ENCODE measurements at regions not wholly inside any gene's neighbourhood (a gene's known extent, or its start where the extent isn't known, plus 50 kb on each side); places are given as distances from the start of the nearest gene placed in this dataset.
"Not testable (repeated sequence)": the region's sequence is repeated elsewhere in the genome, so short reads cannot be mapped to it uniquely, and the experiment has no call there.

DNA sequence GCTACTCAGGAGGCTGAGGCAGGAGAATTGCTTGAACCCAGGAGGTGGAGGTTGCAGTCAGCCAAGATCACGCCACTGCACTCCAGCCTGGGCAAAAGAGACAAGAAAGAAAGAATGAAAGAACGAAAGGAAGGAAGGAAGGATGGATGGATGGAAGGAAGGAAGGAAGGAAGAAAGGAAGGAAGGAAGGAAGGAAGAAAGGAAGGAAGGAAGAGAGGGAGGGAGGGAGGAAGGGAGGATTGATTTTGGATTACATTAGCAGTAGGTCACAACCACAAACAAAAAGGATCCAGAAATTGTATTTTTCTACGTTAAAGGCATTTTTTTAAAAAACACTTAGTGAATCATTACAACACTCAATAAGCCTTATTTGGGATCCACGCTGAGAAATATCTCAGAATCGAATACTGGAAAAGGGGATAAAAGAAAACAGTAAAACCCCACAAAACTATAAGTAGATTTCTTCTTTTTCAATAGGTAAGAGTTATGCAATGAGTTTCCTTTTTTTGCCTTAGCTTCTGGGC is 136.9 kb upstream of the FREM1 start:
- no peak for DNase-seq (ENCODE audit: low spot score in 2 of 2)
- no peak for FAIRE-seq

DNA sequence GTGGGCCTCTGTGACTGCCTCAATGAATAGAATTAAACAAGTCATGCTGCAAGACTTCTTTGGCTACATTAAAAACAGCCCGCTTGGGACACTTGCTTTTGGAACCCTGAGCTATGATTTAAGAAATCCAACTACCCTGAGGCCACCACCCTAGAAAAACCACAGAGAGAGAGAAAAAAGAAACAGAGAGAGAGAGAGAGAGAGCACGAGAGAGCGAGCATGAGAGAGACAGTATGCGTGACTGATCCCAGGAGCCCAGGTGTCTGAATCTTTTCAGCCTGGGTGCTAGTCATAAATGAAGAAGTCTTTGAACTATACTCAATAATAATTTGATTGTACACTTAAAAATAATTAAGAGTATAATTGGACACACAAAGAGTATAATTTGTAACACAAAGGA is 123.1 kb upstream of the FREM1 start:
- DNase-seq (ENCODE audit: low spot score in 2 of 2) = no peak
- FAIRE-seq = no peak

DNA sequence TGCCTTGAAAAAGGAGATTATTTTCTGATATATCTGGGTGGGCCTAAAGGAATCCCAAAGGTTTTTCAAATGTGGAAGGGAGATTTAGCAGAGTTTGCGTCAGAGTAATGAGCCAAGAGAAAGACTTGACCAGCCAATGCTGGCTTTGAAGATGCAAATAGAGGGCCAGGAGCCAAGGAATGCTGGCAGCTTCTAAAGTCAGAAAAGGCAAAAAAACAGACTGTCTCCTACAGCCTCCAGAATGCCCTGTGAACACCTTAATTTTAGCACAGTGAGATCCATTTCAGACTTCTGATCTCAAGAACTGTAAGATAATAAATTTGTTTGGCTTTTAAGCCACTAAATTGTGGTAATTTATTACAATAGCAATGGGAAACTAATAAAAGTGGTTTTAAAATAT is 122.6 kb upstream of the FREM1 start:
- DNase-seq (ENCODE audit: low spot score in 2 of 2) = no peak
- FAIRE-seq = no peak

DNA sequence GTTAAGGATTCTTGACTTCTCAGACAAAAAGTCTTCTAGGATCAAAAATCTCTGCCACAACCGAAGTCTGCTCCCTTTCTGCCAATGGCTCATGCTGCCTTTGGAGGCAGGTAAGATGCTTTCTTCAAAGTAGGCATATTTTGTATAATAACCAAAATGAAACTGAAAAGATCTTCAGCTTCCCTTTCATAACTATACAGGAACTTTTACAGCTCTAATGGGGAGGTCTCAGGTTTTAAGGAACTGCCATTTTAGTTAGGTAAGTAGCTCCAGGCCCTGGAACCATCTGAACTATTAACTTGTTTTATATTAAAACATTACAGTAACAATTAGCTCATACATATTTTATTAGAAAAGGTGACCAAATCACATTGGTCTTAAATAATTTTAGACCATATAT is 110.9 kb upstream of the FREM1 start:
- no peak for FAIRE-seq
- no peak for DNase-seq (ENCODE audit: low spot score in 2 of 2)

DNA sequence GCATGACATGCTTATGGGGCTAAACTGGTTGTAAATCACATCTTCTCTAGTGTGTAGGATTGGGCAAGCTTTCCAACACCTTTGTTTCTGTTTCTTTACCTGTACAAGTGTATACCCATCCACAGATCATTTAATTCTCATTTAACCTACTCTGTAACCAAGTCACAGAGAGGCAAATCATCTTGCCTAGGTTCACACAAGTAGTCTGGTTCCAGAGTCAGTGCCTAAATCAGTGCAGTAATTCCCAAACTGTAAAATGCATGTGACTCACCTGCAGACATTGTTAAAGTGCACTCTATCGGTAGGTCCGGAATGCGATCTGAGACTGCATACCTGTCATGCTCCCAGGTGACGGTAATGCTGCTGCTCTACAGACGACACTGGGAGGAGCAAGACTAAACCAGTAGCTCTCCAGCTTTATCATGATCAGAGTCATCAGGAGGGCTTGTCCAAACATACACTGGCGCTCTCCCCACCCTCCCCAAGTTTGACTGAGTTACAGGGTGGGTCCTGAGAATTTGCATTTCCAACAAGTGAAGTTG is 107.9 kb upstream of the FREM1 start:
- FAIRE-seq = no peak
- DNase-seq (ENCODE audit: low spot score in 2 of 2) = no peak

DNA sequence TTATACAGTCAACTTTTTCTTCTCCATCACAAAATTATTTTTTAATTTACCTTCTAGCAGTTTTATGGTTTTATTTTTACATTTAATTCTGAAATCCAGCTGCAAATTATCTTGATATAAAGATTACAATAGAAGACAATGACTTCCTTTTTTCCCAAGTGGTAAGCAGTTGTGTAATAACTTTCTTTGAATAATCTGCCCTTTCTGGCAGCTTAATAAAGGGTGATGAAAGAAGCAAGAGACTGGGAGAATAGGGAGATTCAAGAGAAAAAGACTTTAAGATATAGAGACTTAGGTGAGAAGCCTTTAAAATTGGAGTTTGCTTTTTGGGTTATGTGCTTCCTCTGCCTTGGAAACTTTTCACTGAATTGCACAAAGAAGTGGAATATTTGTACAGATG is 100.4 kb upstream of the FREM1 start:
- DNase-seq (ENCODE audit: low spot score in 2 of 2) = no peak
- no peak for FAIRE-seq

DNA sequence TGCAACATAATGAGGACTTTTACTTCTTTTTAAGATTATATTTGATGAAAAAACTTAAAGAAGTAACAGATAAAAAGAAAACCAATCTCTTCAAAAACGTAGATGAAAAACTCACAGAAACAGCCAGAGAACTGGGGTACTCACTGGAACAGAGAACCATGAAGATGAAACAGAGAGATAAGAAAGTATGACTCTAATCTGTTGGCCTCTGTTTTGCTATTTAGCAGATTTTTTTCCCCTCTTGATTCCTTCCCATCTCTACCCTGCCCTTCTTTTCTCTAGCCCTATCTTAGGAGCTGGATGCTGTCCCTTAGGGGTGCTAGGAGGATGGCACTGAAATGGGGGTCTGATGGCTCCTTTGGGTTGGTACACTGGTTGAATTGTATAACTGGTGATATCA is 97.5 kb upstream of the FREM1 start:
- DNase-seq (ENCODE audit: low spot score in 2 of 2) (no peak), FAIRE-seq (no peak)

DNA sequence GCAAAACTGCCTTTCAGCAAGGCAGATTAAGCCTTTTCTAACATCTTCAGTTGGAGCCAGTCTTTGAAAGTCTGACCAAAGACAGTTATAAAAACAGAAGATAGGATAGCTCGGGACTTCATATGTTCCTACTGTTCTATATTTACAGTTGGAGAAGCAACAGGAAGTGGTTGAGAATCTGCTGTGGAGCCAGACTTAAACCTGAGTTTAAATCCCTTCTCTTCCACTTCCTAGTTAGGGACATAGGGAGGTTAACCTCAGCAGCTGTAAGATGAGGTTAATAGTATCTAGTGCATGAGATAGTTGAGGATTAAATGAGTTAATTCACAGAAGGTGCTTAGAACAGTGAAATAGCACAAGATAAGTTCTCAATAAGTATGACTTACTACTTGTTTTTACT is 84.5 kb upstream of the FREM1 start:
- no peak for FAIRE-seq
- DNase-seq (ENCODE audit: low spot score in 2 of 2) = no peak

DNA sequence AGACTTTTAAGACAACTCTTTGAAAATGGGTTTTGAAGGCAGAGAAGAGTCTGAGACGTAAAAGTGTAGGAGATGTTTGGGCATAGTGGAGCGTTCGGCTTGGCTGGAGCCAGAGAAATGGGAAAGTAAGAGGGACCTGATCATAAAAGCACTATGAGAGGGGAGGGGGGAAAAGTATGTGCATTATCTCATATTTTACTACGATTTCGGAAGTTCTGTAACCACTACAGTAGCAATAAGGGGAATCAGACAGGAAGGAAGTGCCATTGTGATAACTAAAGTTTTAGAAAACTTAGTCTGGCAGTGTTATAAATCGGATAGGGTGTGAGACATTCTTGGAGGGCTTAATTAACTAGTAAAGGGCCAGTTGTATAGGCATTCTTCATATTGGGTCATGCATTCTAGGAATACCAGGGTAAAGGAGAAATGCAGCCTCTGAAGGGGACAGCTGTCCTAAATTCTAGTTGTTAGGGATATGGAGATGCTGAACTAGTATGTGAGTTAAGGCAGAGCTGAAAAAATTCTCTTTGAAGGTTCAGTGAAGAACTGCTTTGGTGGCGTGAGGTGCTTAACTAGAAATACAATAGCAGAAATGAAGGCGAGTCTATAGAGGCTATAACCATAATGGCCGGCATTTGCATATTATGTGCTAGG is 83.8 kb upstream of the FREM1 start:
- no peak for DNase-seq (ENCODE audit: low spot score in 2 of 2)

DNA sequence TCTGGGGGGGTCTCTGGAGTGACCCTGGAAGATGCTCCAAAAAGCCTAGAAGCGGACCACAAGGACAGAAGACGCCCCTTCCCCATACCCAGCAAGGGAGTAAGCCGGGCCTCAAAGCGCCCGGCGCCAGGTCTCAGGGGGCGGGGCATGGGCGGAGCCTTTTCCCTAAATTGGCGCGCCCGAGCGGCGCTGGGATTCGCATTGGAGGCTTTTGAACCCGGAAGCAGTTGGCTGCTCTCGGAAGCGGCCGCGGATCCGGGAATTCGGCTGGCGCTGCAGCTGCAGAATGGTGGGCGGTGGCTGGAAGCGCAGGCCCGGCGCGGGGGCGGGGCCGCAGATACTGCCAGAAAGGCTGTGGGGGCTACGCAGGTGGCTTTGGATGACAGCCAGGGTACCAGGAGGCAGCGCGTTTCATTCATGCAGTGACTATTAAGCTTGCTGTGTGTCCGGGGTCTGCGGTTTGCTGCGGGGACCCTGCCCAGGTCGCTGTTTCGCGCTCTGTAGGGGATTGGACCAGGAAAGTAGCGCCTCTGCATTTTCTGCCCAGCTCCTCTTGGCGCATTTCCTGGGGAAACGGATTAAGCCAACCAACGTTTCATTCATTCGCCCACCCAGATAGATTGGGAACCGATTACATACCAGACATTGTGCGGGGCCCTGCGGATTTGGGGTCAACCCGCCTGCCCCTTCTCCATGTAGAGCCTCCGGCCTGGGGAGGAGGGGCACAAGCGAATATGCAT is 83.0 kb upstream of the FREM1 start:
- DNase-seq (ENCODE audit: low spot score in 2 of 2) = peak; percentile 54 to 84
- no peak for FAIRE-seq

More for the DNA sequence above, 83.8 kb upstream of the FREM1 start:
- FAIRE-seq = no peak

DNA sequence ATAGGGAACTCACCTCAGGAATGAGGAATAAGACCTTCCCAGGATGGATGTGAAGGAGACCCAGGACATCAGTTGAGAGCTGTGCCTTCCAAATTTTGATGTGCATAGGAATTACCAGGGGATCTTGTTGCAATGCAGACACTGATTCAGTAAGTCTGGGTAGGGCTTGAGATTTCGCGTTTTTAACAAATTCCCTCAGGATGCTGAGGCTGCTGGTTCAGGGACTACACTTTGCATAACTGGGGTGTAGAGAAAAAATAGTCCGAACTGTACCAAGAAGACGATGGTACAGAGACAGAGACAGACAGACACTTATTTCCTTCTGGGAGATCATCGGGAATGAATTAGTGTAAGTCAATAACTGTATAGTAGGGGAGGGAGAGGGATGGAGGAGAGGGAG is 82.3 kb upstream of the FREM1 start:
- DNase-seq (ENCODE audit: low spot score in 2 of 2) = no peak
- FAIRE-seq = no peak

DNA sequence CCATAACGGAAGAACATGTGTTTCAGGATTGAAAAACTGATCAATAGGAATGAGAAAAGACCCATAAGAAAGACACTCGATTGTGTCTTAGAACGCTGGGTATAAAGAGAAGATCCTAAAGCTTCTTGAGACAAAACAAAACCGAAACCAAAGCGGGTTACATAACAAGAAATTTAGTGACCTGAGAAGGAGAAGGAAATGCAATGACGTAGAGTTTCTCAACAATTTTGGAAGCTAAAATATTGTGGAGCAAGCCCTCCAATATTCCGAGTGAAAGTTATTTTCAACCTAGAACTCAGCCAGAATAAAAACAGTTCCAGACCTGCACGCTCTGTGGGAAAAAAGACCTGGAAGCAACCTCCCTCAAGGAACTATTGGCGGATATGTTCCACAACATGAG is 81.9 kb upstream of the FREM1 start:
- no peak for FAIRE-seq
- no peak for DNase-seq (ENCODE audit: low spot score in 2 of 2)

DNA sequence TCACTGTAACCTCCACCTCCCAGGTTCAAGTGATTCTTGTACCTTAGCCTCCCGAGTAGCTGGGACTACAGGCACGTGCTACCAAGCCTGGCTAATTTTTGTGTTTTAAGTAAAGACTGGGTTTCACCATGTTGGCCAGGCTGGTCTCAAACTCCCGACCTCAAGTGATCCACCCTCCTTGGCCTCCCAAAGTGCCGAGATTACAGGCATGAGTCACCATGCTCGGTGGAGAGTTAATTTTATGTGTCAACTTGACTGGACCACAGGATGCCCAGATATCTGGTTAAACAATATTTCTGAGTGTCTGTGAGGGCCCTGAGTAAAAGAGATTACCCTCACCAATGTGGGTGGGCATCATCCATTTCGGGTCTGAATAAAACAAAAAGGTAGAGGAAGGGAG is 80.4 kb upstream of the FREM1 start:
- DNase-seq (ENCODE audit: low spot score in 2 of 2); FAIRE-seq: not testable (repeated sequence)

DNA sequence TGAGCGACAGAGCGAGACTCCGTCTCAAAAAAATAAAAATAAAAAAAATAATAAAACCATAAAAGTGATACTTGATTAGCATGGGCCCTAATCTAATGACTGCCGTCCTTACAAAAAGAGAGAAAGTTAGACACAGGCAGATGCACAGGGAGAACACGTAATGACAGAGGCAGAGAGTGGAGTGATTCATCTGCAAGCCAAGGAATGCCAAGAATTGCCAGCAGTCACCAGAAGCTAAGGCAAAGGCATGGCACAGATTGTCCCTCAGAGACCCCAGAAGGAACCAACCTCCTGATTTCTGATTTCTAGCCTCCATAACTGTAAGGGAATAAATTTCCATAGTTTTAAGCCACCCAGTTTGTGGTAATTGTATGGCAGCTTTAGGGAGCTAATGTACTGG is 79.6 kb upstream of the FREM1 start:
- DNase-seq (ENCODE audit: low spot score in 2 of 2) = no peak
- no peak for FAIRE-seq

DNA sequence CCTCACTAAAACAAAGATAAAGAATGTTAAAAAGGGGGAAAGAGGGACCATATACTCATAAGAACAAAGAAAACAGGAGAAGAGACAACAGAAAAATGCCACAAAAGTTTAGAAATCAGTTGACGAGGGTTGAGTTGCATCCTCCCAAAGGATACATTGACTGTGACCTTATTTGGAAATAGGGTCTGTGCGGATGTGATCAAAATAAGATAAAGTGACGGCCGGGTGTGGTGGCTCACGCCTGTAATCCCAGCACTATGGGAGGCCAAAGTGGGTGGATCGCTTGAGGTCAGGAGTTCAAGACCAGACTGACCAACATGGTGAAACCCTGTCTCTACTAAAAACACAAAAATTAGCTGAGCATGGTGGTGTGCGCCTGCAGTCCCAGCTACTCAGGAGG is 79.1 kb upstream of the FREM1 start:
- not testable (repeated sequence) for DNase-seq (ENCODE audit: low spot score in 2 of 2); FAIRE-seq

DNA sequence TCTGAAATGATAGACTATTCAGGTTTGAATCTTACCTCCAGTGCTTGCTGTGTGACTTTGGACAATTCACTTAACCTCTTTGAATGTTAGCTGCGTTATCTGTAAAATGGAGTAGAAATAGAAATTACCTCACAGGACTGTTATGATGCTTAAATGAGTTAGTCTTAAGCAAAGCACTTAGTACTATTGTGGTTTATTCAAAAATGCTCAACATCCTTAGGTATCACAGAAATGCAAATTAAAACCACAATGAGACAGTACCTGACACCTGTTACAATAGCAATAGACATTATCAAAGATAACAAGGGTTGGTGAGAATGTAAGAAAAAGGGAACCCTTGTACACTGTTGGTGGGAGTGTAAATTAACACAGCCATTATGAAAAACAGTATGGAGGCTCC is 77.6 kb upstream of the FREM1 start:
- no peak for FAIRE-seq
- DNase-seq (ENCODE audit: low spot score in 2 of 2) = no peak

DNA sequence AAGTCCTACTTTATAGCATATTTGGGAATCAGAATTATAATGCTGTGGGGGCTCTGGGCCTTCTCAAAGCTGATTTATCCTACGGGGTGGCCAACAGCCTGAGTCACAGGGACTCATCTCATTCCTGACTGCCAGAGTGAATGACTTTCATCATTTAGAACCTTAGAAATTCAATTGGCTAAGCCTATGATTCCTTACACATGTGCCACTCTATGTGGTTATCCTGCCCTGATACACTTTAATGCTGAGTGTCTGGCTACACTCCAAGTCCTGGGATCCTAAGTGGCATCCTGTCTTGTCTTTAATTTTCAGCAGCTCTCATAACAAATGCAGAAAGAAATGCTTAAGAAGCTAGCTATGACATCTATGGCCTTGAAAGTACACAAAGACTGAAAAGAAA is 75.2 kb upstream of the FREM1 start:
- no peak for DNase-seq (ENCODE audit: low spot score in 2 of 2)
- no peak for FAIRE-seq

DNA sequence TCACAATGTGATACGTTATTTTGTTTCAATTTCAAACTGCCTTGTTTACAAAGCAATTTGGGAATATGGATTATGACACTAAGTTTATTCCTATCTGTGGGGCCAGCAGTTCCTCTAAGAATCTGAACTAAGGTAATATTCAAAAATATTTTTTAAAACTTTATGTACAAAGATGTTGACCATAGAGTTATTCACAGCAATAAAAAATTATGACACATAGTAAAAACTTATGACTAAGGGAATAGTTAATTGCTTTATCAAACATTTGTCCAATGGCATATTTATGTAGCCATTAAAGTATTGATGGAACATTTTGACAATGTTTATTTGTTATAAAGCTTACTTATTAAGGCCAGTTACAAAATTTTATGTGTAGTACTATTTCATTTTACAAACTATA is 73.4 kb upstream of the FREM1 start:
- no peak for FAIRE-seq
- DNase-seq (ENCODE audit: low spot score in 2 of 2) = no peak

DNA sequence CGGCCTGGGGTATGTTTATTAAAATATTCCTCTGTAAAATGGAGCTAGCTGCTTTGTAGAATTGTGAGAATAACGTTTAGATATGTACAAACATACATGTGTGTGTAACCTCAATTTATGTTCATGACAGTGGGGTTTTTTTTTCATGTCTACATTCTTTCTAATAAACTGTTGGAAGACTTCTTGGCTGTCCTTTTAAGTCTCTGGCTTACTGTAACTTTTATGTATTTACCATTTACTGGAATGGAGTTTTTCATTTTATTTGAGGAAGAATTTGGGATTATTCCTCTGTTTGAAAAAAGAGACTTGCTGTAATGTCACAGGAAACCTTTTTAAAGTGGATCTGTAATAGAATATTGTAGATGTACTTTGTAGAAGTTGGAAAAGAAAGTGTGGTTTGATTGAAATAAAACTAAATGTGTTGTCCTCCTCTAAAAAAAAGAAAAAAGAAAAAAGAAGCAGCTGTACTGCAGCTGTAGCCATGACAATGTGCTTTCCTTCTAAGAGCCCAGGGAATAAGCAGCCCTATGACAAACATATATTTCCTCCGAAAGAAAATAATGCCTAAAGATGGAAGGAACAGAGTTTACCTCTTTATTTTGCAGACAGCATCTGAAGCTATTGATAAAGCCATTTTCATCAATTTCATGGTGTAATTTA is 71.2 kb upstream of the FREM1 start:
- FAIRE-seq = no peak
- DNase-seq (ENCODE audit: low spot score in 2 of 2) = no peak

DNA sequence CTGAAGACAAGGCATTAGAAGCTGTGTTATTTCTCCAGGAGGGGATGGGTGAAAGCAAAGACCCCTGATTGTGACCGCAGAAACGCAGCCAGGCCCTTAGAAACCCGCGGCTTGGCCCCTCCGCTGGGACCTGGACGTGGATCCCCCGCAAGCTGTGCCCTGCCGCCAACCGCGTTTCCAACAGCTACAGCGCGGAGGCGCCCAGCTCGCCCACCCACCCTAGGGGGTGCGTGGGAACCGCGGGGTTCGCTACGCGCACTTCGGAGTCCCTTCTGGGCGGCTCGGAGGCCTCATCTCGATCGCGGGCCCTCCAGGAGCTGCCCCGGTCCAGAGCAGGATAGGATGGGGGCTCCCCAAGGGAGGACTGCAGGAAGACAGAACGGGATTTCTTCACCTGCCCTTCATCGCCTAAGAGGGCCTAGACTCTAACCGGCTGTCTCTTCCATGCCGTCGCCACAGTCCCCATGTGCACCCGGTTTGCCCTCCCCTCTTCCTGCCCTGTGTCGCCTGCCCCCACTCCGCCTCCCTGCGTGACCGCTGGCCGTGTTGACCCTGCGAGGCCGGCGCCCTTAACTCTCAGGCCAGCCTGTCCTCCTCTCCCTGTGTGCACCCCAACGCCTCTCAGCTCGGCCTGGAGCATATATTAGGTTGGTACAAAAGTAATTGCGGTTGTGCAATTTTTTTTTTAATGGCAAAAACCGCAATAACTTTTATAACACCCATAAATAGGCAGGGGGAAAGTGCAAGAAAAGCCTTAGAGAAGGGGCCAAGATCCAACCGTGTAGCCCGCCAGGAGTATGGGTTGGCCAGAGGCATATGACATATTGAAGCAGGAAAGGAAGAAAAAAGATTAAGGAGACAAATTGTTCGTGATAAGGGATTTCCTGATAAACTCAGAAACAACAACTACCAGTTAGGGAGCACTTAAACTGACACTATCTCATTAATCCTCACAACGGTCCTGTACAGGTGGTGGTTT is 68.1 kb upstream of the FREM1 start:
- FAIRE-seq (no peak), DNase-seq (ENCODE audit: low spot score in 2 of 2) (no peak)

All from frontal cortex (tissue), 3 donors.